GM19397 (cell line): ENCODE measurements at regions not wholly inside any gene's neighbourhood (a gene's known extent, or its start where the extent isn't known, plus 50 kb on each side); places are given as distances from the start of the nearest gene placed in this dataset.
"Not testable (repeated sequence)": the region's sequence is repeated elsewhere in the genome, so short reads cannot be mapped to it uniquely, and the experiment has no call there.

Experiments
- ATAC-seq: cut with Tn5 transposase; IDR thresholded peaks from one replicate; pipeline ENCODE4 v1.9.1; 2021; ENCODE audit warnings: mild to moderate bottlenecking, moderate library complexity; ENCODE audit not compliant: unreplicated experiment

DNA sequence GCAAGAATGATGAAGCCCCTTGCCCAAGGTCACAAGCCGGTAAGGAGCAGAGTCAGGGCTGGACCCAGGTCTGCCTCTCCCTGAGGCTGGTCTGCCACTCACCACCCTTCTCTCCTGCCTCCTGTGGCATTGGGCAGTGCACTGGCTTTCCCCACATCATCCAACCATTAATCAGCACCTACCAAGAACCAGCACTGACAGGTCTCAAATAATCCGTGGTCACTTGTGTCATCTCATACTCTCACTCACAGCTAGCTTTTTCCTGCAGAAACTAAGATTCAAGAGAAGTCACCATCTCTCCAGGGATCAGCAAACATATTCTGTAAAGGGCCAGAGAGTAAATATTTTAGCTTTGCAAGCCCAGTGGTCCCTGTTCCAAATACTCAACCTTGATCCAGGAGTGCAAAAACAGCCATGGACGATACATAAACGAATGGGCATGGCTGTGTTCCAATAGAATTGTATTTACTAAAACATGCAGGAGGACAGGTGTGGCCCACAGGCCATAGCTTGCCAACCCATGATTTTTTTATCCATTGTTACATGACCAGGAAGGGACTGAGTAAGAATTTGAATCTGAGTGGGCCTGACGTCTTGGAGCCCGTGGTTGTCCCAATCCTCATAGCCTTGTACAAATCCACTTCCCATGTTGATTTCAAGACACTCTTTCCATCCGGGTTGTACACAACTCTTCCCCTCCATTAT is 374.2 kb downstream of the BCL11B start:
- ATAC-seq: no peak

DNA sequence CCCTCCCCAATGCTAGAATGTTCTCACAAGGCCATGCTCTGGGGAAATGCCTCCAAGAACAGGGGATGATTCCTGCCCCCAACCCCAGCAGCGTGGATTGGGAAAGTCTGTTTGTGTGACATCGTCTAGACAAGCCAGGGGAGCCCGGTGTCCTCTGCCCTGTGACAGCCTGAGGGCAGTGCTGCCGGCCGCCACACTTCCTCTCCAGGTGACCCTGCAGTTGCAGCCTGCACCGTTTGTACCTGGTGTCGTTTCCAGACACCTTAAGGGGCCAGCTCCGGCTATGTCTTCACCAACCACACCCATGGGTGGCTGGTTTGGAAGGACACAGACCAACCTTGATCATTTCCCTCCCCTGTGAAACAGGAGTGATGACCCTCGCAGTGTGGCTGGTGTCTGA is 372.6 kb downstream of the BCL11B start:
- ATAC-seq: no peak

GRCh38 chr14:98900236-98900635 is 371.8 kb downstream of the BCL11B start:
- ATAC-seq: no peak

DNA sequence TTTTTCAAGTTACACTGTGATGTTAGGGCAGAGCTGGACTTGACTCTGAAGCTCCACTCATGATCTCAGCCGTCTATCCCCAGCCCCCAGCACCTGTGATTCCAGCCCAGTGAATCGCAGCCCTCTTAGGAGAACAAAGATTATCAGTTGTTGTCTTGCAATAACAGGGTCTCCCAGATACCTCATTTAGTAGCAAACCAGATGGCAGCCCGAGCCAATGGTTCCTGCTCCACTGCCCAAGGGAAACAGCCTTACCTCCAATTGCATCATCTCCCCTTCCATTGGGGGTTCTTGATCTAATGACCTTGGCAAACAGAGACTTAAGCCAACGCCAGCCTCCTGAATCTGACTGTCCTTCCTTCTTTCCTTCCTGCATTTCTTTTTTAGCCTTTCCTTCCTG is 371.2 kb downstream of the BCL11B start:
- ATAC-seq: no peak

GRCh38 chr14:98901511-98902205 is 370.3 kb downstream of the BCL11B start:
- ATAC-seq: no peak

DNA sequence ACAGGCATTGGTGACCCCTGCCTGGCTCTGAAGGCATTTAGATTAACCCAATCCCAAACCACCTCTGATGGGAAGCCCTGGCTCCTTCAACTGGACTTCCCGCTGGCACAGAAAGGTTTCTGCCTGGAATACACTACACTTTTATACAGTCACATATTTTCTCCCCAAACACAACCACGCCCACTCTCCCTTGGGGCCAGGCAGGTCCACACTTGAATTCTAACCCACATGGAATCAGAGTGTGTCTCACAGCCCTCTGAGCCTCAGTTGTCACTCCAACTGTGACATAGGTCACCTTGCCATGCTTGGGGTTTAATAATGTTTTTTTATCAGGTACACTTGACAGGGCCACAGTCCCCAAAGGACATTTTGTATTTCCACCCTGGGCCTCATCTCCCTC is 368.6 kb downstream of the BCL11B start:
- ATAC-seq: no peak

- ATAC-seq: no peak
These were observed 367.3 kb downstream of the BCL11B start for GRCh38 chr14:98904677-98905076.

DNA sequence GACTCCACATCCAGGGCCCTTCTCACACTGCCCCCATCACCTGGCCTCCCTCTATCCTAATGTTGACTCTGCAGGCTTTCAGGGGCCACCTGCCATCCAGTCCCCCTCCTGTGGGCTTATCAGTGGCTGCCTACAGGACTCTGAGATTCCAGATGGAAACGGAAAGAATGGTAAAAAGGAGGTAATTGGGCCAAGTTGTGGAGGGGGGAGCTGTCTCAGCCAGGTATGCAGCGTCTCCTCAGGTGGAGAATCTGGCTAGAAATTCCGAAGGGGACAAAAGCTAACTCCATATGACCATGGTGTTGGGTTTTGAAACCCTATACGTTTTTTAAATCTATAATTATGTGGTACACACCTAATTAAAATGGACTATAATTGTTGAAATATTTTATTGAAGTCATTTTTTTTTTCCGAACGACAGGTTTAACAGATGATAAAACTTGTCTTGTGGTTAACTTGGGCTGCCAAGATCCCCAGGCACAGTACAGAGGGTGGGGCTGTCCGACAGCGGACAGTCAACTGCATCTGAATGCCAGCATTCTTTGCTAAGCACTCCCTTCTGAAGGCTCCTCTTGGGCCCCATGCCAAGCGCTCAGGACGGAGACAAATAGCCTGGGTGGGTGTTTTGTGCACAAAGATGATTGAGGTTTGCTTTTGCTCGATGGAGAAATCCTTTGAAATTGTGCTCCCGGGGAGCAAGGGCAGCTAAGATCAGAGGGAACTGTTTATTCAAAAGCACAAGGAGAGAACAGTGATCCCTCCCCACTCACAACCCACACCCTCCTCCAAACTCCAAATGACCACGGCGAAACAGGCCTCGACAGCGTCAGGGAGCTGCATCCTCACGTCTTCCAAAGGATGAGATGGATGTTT is 365.6 kb downstream of the BCL11B start:
- no peak for ATAC-seq

DNA sequence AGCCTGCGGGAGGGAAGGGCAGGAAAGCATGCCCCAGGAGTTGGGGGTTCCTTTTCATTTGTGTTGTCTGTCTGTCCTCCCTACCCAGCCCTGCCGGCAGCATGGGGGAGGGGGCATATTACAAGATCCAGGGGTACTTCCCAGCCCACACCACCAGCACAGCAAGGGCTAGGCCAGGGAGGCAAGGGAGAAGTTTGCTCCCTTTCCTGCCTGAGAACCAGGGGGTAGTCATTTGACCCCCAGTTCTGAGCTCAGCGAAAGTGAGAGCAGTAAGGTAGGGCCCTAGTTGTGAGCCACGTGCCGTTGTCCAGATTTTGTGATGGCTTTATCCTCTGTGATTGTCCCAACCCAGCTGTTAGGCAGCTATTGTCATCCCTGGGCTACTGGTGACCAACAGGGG is 364.7 kb downstream of the BCL11B start:
- no peak for ATAC-seq

GRCh38 chr14:98908050-98908449 is 363.9 kb downstream of the BCL11B start:
- ATAC-seq: no peak

DNA sequence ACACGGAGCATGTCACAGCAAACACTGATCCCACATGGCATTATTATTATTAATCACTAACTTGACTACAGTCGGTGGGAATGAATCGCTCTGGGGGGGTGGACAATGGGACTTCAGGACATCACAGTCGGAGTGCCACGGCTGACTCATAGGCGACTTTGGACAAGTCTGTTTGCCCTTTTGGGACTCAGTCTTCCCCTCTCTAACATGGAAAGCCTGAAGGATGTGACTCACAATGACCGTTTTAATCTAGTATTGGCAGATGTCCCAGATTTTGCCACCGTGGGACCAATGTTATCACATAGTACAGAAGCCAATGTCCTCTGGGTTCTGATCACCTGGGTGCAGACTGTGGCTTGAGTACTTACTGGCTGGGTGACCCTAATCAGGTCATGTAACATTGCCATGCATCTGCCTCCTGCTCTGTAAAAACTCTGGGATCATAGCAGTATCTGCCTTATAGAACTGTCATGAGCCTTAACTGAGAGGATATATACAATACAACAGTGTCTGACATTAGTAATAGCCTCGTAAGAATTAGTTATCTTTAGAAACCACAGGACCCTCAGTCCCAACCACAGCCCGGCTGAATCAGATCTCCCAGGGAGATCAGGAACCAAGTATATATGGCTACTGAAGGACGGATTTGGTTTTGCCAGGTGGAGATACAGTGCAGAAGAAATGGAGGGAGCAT is 362.6 kb downstream of the BCL11B start:
- no peak for ATAC-seq

DNA sequence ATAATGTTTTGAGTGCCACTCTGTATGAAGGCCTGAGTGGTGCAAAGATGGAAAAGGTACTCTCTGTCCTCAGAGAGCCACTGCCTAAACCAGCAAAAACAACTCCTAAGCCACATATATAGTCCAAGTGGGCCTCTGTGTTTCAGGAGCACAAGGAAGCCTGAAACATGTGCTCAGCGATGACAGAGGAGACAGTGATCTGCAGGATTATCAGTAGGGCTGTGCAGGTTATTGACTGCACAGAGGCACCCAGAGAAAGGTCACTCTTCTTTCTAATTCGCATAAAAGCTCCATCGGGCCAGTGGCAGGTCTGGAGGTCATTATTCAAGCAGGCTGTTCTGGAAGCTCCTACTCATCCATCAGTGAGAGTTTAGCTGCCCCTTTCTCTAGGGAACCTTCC is 361.9 kb downstream of the BCL11B start:
- no peak for ATAC-seq

GRCh38 chr14:98912655-98913054 is 359.3 kb downstream of the BCL11B start:
- no peak for ATAC-seq

GRCh38 chr14:98913967-98914650 is 357.9 kb downstream of the BCL11B start:
- ATAC-seq: no peak

- no peak for ATAC-seq
These were observed 357.1 kb downstream of the BCL11B start for GRCh38 chr14:98914942-98915341.

DNA sequence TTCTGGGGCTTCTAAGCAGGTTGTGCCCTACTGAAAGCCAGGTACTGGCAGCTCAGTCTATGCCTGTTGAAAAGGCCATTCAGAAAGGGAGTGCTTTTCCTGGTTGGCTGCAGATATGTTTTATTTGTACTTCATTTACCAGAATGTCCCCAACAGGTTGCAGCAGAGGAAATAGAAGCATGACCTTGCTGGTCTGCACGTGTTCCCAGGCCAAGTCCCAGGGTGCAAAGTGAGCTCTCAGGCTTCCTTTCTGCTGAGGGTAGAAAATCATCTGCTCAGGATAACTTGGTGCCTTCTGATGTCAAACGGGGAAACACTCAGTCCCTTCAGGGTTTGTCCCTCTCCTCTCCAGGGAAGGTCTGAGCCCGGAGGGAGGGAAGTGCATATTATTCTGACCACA is 356.4 kb downstream of the BCL11B start:
- ATAC-seq: no peak

GRCh38 chr14:98916036-98916435 is 356.0 kb downstream of the BCL11B start:
- no peak for ATAC-seq

DNA sequence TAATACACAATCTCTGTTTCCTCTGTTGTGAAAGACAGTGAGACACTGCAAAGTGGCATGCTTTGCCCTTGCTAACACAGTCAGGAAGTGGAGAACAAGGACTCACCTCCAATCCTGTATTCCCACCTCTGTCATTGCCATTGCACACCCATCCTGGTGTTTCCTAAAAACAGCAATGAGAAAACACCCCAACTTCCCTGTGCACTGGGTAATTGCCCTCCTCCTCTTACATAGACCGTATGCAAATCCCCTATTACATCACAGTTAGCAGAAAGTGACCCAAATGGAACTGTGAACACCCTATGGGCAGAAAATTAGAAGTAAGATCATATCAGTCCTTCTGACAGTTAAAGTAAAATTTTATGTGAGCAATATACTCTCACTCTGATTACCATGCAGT is 355.5 kb downstream of the BCL11B start:
- no peak for ATAC-seq

DNA sequence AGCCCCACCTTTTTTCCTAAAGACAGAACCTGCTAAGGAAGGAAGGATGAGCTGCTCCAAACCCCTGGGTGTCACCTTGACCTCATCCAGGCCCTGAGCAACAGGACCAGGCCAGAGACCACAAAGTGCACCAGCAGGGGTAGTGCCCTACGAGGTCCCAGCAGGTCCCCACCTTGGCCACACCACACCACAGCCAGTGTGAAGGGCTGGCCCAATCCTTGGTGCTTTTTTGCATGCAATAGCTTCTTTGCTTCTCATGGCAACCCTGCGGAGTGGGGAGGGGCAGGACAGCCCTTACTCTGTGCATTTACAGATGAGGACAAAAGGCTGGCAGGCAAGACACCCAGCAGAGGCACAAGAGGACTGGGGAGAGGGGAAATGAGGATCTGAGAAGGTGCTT is 352.6 kb downstream of the BCL11B start:
- ATAC-seq: no peak

DNA sequence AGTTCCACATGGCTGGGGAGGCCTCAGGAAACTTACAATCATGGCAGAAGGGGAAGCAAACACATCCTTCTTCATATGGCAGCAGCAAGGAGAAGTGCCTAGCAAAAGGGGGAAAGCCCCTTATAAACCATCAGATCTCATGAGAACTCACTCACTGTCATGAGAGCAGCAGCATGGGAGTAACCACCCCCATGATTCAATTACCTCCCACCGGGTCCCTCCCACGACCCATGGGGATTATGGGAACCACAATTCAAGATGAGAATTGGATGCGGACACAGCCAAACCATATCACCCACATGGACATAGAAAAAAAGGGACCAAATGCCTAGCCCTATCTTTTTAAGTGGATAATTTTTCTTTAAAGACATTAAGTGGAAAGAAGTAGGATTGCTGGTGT is 350.7 kb downstream of the BCL11B start:
- ATAC-seq: not testable (repeated sequence)

- ATAC-seq: no peak
These were observed 348.4 kb downstream of the BCL11B start for GRCh38 chr14:98923596-98923995.
